ENCODE measurements at regions not wholly inside any gene's neighbourhood (a gene's known extent, or its start where the extent isn't known, plus 50 kb on each side); places are given as distances from the start of the nearest gene placed in this dataset.
"Not testable (repeated sequence)": the region's sequence is repeated elsewhere in the genome, so short reads cannot be mapped to it uniquely, and the experiment has no call there.

DNA sequence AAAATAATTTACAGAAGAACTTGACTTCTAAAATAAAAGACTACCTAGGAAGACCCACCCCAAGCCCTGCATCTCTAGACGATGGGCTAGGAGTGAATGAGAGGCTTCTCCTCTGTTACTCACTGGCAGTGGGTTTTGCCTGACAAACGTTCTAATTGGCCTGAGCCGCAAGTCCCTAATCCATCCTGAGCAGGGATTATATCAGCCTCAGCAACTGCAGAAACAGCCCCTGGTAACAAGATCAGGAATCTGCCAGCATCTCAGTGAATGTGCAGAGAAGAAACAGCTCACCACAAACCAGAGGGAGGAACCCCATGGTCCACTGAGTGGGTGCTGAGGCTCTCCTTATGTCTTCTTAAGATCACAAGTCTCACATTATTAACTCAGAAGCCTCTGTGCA lies 240.6 kb downstream of the BRINP2 start:
- POLR2A ChIA-PET = no interaction called here
- Mint-ChIP-seq H3K27ac (no peak overlapping the region), H3K9me3 (peaks cover 11% of the 10 kb centered on the region), H3K36me3 (ENCODE audit: low read depth) (no peaks in the 10 kb centered on the region), H3K4me1 (ENCODE audit: low read depth) (no peaks in the 10 kb centered on the region), H3K27me3 (no peaks in the 10 kb centered on the region), H3K4me3 (no peak overlapping the region)
- intact Hi-C loops (cut with micrococcal nuclease) = no loop called here
- ATAC-seq (no peak), DNase-seq (no peak)
- TF ChIP-seq, protein P1, sequence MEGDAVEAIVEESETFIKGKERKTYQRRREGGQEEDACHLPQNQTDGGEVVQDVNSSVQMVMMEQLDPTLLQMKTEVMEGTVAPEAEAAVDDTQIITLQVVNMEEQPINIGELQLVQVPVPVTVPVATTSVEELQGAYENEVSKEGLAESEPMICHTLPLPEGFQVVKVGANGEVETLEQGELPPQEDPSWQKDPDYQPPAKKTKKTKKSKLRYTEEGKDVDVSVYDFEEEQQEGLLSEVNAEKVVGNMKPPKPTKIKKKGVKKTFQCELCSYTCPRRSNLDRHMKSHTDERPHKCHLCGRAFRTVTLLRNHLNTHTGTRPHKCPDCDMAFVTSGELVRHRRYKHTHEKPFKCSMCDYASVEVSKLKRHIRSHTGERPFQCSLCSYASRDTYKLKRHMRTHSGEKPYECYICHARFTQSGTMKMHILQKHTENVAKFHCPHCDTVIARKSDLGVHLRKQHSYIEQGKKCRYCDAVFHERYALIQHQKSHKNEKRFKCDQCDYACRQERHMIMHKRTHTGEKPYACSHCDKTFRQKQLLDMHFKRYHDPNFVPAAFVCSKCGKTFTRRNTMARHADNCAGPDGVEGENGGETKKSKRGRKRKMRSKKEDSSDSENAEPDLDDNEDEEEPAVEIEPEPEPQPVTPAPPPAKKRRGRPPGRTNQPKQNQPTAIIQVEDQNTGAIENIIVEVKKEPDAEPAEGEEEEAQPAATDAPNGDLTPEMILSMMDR (IDR thresholded peaks at IDR 0.05) = no peak
- CTCF ChIA-PET = no interaction called here

DNA sequence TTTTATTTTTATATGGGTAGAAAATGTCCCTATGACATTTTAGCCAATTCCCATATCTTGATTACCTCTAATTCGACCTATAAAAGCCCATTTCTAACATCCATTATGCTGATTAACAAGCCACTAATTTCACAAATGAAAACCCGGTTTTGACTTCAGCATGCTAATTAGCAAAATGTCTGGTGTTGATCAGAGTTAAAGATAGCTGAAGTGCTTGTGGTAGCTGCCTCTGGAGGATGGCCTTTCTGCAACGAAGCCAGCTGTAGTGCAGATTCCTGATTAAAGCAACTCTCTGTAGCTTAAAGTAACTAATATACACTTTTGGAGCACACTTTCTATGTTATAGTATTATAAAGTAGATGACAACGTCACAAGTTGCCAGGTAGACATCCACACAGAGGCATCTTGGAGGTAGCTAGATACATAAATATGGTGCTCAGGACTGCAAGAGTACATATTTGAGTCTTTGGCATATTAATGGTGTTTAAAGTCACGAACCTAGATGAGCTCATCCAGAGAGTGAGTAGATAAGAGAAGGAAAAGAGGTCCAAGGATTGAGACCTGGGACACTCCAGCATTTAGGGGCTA lies 239.5 kb downstream of the BRINP2 start:
- ATAC-seq = no peak
- CTCF ChIA-PET = no interaction called here
- intact Hi-C loops (cut with micrococcal nuclease) = no loop called here
- no peaks in the 10 kb centered on the region for H3K27me3 Mint-ChIP-seq
- H3K4me3 Mint-ChIP-seq = no peak overlapping the region
- POLR2A ChIA-PET = no interaction called here
- no peak overlapping the region for H3K27ac Mint-ChIP-seq
- H3K4me1 Mint-ChIP-seq (ENCODE audit: low read depth) = no peaks in the 10 kb centered on the region
- no peak for DNase-seq
- TF ChIP-seq, protein P1 (IDR thresholded peaks at IDR 0.05) = no peak
- H3K36me3 Mint-ChIP-seq (ENCODE audit: low read depth) = no peaks in the 10 kb centered on the region
- H3K9me3 Mint-ChIP-seq = peaks cover 11% of the 10 kb centered on the region

DNA sequence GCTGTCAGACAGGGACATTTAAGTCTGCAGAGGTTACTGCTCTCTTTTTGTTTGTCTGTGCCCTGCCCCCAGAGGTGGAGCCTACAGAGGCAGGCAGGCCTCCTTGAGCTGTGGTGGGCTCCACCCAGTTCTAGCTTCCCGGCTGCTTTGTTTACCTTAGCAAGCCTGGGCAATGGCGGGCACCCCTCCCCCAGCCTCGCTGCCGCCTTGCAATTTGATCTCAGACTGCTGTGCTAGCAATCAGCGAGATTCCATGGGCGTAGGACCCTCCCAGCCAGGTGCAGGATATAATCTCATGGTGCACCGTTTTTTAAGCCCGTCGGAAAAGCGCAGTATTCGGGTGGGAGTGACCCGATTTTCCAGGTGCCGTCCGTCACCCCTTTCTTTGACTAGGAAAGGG lies 235.6 kb downstream of the BRINP2 start:
- DNase-seq; POLR2A ChIA-PET; CTCF ChIA-PET; intact Hi-C loops (cut with micrococcal nuclease); ATAC-seq; H3K4me1 Mint-ChIP-seq (ENCODE audit: low read depth); H3K36me3 Mint-ChIP-seq (ENCODE audit: low read depth); H3K27me3 Mint-ChIP-seq; H3K27ac Mint-ChIP-seq; H3K4me3 Mint-ChIP-seq: not testable (repeated sequence)
- H3K9me3 Mint-ChIP-seq = peaks cover 11% of the 10 kb centered on the region

DNA sequence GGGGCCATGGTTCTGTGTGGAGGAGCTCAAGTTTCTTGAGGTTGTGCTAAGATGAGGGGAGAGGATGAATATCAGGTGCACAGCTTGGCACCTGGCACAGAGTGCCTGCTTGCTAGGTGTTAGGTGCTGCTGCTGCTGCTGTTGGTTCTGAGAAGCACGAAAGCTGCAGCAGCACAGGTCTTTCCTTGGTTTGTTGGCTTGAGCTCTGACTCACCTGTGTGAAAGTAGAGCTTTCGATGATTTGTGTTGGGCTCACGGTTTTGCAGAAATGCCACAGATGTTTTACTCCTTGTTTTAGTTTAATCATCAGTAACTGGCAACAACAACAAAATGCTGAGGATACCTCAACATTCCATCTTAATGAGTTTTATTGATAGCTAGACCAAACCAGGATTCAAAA lies 221.6 kb downstream of the BRINP2 start:
- TF ChIP-seq, protein P1 (IDR thresholded peaks at IDR 0.05) = no peak
- peaks cover 5% of the 10 kb centered on the region for H3K9me3 Mint-ChIP-seq
- no peak for DNase-seq
- peaks cover 3% of the 10 kb centered on the region for H3K27me3 Mint-ChIP-seq
- H3K4me1 Mint-ChIP-seq (ENCODE audit: low read depth) = no peaks in the 10 kb centered on the region
- no peaks in the 10 kb centered on the region for H3K36me3 Mint-ChIP-seq (ENCODE audit: low read depth)
- CTCF ChIA-PET = no interaction called here
- no peak for ATAC-seq
- POLR2A ChIA-PET = no interaction called here
- no peak overlapping the region for H3K27ac Mint-ChIP-seq
- H3K4me3 Mint-ChIP-seq = no peak overlapping the region
- intact Hi-C loops (cut with micrococcal nuclease) = no loop called here

DNA sequence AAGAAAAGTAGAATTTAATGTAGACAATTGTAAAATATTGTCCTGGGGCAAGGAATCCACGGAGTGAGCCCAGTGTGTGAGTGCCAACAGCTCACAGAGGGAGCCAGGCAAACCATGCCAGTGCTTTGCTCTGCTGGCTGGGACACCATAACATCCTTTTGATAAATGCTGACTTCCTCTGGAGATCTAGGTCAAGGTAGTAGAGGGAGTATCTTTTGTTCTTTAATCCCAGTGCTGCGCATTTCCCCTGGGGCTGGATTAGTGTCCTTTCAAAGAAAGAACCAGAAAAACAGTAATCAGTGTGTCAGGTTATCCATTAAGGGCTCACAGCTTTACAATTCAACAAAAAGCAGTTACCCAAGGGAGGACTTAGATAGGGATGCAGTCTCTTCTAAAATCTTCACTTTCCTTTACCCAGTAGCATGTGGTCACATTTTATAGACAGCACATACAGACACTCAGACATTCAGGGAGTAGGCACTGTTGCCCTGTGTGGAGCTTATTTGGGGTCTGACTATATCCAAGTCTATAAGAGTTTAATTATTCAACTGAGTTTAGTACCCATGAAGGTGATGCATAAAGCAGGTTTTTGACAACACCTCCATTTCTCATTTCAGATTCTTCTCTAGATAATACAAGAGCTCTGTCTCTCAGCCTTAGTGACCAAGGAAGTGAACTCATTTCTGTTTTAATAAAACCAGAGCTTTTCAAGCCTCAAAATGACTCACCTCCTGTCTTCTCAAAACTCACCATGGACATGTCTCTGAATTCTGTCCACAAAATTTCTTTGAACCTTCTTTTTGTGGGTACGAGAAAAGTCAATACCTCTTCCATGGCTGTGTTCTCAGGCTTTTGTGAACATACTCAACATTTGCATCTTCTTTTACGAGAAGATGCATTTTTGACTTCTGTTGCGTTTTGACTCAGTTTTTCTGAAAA lies 215.3 kb downstream of the BRINP2 start:
- CTCF ChIA-PET = no interaction called here
- Mint-ChIP-seq H3K4me3 (no peak overlapping the region), H3K9me3 (peaks cover 16% of the 10 kb centered on the region), H3K27ac (no peak overlapping the region), H3K27me3 (peaks cover 3% of the 10 kb centered on the region), H3K36me3 (ENCODE audit: low read depth) (no peaks in the 10 kb centered on the region), H3K4me1 (ENCODE audit: low read depth) (no peaks in the 10 kb centered on the region)
- intact Hi-C loops (cut with micrococcal nuclease) = no loop called here
- DNase-seq = no peak
- POLR2A ChIA-PET = no interaction called here
- TF ChIP-seq, protein P1 (IDR thresholded peaks at IDR 0.05) = no peak
- no peak for ATAC-seq

All from activated CD8-positive, alpha-beta T cell treated with anti-CD3 and anti-CD28 coated beads for 36 hours (primary cell).